DMS153 treated with DMSO at 0.1 percent for 48 hours (cell line): ENCODE measurements at regions not wholly inside any gene's neighbourhood (a gene's known extent, or its start where the extent isn't known, plus 50 kb on each side); places are given as distances from the start of the nearest gene placed in this dataset.
A peak's percentile ranks its signal among the peaks of the same experiment; 100 is the strongest.
"Not testable (repeated sequence)": the region's sequence is repeated elsewhere in the genome, so short reads cannot be mapped to it uniquely, and the experiment has no call there.

ENCODE experiments used
- DNase-seq: peaks from one replicate; lab custom pipeline; 2025; ENCODE audit not compliant: unreplicated experiment; lab: John Stamatoyannopoulos, UW

- DNase-seq: not testable (repeated sequence)
Observed at GRCh38 chr9:65454666-65455065, 169.7 kb upstream of the FOXD4L5 start.

DNA sequence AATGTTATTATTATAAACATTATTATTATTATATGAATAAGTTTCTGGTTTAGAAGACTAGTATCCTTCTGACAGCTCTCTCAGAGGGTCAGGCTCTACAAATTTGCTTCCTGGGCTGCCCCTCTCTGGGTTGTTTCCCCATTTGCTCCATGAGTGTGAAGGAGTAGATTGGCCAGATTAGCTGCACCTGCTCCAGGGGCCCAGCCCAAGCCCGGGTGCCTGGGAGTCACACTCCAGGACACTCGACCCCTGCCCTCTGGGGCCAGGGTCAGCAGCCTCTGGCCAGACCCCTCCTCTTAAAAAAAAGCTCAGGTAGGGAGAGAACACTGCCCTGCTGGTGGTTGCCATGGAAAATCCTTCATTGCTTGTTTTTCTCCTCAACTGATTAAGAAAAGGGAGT is 169.0 kb upstream of the FOXD4L5 start:
- DNase-seq: not testable (repeated sequence)

DNA sequence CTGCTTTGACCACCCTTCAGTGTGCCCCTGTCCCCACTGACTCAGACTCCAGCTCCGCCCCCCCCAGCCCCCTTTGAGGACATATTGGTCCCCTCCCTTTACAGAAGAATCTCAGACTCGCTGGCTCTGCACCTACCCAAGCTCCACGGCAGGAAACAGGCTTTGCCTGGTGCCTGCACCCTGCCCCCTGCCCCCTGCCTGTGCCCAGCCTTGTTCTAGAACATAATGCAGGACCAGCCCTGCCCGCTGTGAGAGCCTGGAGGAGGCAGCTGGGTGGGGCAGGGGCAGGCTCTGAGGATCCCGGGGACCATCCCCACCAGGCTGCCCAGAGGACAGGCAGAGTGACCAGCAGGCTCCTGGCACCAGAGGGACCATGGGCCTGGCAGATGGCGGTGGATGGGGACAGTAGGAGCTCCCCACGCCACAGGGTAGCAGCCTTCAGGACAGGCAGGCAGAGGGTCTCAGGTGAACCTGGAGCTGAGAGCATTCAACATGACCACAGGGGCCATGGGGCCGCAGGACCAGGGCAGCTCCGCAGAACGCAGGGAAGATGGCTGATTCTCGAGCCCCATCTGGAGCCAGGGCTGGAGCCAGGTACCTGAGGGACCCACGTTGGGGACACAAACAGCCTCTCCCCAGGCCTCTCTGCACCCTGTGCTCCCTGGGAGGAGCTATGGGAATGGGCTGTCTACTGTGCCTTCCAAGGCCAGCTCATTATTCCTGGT is 165.0 kb upstream of the FOXD4L5 start:
- not testable (repeated sequence) for DNase-seq

DNA sequence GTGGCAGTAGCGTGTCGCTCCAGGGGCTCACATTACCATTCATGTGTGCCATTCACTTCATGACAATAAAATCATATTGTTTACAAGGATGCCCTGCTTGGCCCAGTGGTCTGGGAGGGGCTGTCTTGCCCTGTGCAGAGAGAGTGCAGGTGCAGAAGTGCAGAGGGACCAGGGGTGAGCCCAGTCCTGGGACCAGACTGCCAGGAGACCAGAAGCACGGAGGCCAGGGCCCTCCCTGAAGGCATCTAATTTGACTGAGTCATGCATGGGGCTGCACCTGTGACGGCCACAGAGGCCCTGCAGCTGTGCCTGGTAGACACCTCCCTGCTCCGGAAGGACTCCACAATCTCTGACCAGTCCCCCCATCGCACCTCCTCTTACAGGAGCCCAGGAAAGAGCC is 164.4 kb upstream of the FOXD4L5 start:
- DNase-seq: no peak

- not testable (repeated sequence) for DNase-seq
Observed at GRCh38 chr9:65447146-65447545, 162.1 kb upstream of the FOXD4L5 start.

GRCh38 chr9:65445991-65446390 is 161.0 kb upstream of the FOXD4L5 start:
- DNase-seq: peak; percentile 19

DNA sequence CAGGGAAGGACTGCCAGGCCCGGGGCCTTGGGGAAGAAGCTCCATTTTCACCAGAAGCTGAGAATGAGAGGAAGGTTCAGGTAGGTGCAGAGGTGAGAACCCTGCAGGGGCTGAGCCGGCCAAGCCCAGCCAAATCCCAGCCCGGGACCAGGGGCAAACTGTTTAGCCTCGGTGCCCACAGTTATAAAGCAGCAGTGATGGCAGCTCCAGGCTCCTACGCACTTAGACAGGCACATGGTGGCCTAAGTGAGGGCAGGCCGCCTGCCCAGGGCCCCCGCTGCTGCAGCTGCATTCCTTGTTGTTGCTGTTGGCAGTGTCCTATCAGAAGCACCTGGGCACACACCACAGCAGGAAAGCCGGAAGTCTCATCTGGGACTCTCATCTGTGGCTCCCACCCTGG is 159.9 kb upstream of the FOXD4L5 start:
- no peak for DNase-seq

GRCh38 chr9:65442116-65442515 is 157.1 kb upstream of the FOXD4L5 start:
- DNase-seq: not testable (repeated sequence)

GRCh38 chr9:65441324-65441920 is 156.4 kb upstream of the FOXD4L5 start:
- not testable (repeated sequence) for DNase-seq

GRCh38 chr9:65437724-65438123 is 152.7 kb upstream of the FOXD4L5 start:
- DNase-seq: no peak

GRCh38 chr9:65435464-65435863 is 150.5 kb upstream of the FOXD4L5 start:
- no peak for DNase-seq

- DNase-seq: no peak
Observed at GRCh38 chr9:65432722-65433323, 147.8 kb upstream of the FOXD4L5 start.

DNA sequence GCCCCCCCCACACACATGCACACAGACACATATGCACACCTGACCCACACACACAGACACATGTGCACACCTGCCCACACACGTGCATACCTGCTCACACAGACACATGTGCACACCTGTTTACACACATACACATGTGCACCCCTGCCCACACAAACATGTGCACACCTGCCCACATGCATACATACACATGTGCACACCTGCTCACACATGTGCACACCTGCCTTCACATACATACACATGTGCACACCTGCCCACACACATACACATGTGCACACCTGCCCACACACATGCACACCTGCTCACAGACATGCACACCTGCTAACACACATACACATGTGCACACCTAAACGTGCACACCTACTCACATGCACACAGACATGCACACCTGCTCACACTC is 147.0 kb upstream of the FOXD4L5 start:
- no peak for DNase-seq

DNA sequence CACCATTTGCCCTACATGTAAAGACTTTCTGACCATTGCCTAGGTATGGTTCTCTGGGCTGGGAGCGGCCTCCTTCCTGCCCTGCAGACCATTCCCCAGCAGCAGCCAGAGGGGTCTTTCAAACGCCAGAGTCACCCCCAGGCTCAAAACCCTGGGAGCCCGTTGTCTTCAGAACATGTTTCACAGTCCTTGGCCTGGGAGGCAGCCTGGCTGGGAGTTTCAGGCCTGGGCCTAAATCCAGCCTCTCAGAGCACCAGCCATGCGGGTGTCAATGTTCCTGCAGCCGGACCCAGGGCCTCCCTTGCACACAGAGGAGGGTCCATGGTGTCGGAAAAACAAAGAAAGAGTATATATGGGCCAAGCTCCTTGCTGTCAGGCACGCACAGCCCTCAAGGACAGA is 145.2 kb upstream of the FOXD4L5 start:
- DNase-seq: no peak

- not testable (repeated sequence) for DNase-seq
Observed at GRCh38 chr9:65427361-65427760, 142.4 kb upstream of the FOXD4L5 start.

DNA sequence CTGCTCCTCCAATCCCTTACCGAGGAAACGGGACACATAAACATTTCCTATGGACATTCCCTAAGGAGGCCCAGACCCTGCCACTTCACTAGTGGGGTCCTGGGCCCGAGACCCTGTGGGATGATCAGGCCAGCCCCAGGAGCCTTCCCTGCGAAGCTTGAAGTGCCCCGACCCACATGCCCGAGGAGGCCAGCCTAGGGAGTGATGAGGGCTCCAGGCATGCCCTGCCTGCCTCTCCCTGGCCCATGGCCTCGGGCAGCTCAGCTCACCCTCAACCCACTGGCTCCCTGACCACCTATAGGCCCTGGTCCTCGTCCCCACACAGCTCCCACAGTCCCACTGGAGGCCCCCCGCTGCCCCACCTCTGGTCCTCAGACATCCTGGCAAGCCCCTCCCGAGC is 141.8 kb upstream of the FOXD4L5 start:
- DNase-seq: not testable (repeated sequence)

GRCh38 chr9:65426231-65426630 is 141.2 kb upstream of the FOXD4L5 start:
- no peak for DNase-seq

- not testable (repeated sequence) for DNase-seq
Observed at GRCh38 chr9:65425183-65425582, 140.2 kb upstream of the FOXD4L5 start.

- not testable (repeated sequence) for DNase-seq
Observed at GRCh38 chr9:65424437-65424984, 139.5 kb upstream of the FOXD4L5 start.

- not testable (repeated sequence) for DNase-seq
Observed at GRCh38 chr9:65423691-65424436, 138.9 kb upstream of the FOXD4L5 start.

- DNase-seq: not testable (repeated sequence)
Observed at GRCh38 chr9:65422966-65423690, 138.1 kb upstream of the FOXD4L5 start.
